GM10248 (cell line): ENCODE measurements at regions not wholly inside any gene's neighbourhood (a gene's known extent, or its start where the extent isn't known, plus 50 kb on each side); places are given as distances from the start of the nearest gene placed in this dataset.

ENCODE experiments used
- CTCF ChIA-PET: fragments of 300-600 bp; sonication (Branson Sonifier 250); formaldehyde crosslinking; extraction: SDS; loops from one replicate; lab custom pipeline; 2021; ENCODE audit warnings: antibody characterized with exemption; lab: Yijun Ruan, JAX
- POLR2A ChIA-PET: fragments of 350-650 bp; sonication (Branson Sonifier 250); formaldehyde crosslinking; extraction: SDS; loops from one replicate; lab custom pipeline; 2020; ENCODE audit warnings: antibody characterized with exemption; lab: Yijun Ruan, JAX
- DNase-seq: peaks from one replicate; pipeline ENCODE4 v3.0.0; 2012; ENCODE audit errors: extremely low spot score
- CTCF ChIP-seq: IDR thresholded peaks from 2 replicates; pipeline ENCODE4 v1.5.1; 2012; ENCODE audit warnings: mild to moderate bottlenecking, low read depth; ENCODE audit errors: extremely low read depth, missing control alignments, control extremely low read depth

DNA sequence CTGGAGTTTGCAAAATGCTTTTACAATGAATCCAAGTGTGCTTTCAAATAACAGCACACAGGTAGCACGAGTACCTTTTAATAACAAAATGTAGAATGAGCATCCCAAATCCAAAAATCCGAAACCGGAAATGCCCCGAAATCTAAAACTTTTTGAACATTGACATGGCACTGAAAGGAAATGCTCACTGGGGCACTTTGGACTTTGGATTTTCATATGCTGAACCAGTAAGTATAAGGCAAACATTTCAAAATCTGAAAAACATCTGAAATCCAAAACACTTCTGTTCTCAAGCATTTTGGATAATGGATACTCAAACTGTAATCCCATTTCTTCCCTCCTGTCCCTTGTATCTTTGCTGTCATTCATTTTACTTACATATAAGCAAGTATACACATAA, 50.1 kb downstream of the GCNT4 start:
- POLR2A ChIA-PET = no interaction called here
- no peak for DNase-seq
- CTCF ChIA-PET = no interaction called here
- TF ChIP-seq CTCF = no peak

DNA sequence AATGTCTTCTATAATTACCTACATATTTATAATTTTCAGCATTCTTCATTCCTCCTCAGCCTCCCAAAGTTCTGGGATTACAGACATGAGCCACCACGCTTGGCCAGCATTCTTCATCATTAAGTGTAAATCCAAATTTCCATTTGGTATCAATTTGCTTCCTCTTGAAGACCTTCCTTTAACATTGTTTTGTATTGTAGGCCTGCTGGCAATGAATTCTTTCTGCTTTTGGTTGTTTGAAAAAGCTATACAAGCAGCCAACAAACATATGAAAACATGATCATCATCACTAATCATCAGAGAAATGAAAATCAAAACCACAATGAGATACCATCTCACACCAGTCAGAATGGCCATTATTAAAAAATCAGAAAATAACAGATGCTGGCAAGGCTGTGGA, 56.4 kb downstream of the GCNT4 start:
- ChIA-PET POLR2A (no interaction called here), CTCF (no interaction called here)
- no peak for TF ChIP-seq CTCF
- DNase-seq = no peak

DNA sequence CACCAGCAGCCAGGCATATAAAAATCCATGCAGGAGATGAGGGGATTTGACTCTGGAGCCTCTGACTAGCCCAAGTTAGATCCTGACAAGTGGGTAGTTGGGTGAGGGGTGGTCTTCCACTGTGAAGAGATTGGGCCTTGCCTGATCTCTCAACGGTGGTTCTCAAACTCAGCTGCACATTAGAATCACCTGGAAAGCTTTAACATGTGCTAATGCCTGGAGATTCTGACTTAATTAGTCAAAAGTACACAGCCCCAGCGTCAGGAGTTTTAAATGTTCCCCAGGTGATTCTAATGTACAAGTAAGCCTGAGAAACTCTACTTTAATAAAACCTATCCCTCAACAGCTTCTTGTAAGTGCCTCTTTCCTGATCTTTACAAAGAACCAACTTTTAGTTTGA, 57.5 kb downstream of the GCNT4 start:
- no peak for TF ChIP-seq CTCF
- no peak for DNase-seq
- CTCF ChIA-PET = no interaction called here
- POLR2A ChIA-PET = no interaction called here

DNA sequence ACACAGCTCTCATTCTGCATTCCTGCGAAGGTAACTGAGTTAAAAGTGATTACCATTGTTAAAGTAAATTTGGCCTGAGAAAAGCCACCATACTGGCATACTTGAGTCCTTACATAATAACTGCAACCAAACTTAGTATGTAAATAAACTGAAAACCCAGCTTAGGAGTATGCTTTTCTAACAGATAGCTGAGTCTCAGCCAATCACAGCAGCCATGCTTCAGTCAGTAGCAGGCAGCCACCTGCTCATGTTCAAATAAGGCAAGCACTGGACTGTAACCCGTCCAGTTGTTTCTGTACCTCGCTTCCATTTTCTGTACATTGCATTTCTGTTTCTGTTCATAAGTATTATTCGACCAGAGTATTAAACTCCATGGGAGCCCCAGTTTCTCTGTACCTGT, 58.6 kb downstream of the GCNT4 start:
- TF ChIP-seq CTCF = no peak
- no peak for DNase-seq
- CTCF ChIA-PET = interaction anchor here (1.4 kb wide), 1 partner anchor 10 kb away, joined by 3 read pairs; no protein-coding TSS in a partner anchor
- POLR2A ChIA-PET = no interaction called here

DNA sequence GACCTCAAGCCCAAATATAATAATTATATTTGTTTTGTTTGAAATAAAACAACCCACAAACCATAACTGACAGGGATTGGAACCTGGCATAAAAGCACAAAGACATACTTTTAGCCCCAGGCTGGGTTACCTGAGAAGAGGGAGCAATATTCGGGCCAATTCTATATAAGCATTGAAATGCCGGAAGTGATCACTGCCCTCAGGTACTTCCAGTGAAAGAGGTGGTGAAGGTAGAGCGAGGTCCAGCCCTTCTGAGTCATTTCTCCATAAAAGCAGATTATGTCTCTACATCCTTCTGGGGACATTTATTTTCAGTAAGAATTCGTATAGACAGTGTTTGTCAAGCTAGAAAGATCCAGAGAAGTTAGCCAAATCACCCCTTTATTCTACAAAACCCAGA, 59.6 kb downstream of the GCNT4 start:
- POLR2A ChIA-PET = no interaction called here
- CTCF ChIA-PET = interaction anchor here (1.4 kb wide), 1 partner anchor 11 kb away, joined by 3 read pairs; no protein-coding TSS in a partner anchor
- DNase-seq = no peak
- TF ChIP-seq CTCF = no peak

GRCh38 chr5:74991522-74991921, 60.8 kb downstream of the GCNT4 start:
- DNase-seq = no peak
- CTCF ChIA-PET = no interaction called here
- POLR2A ChIA-PET = no interaction called here
- no peak for TF ChIP-seq CTCF

DNA sequence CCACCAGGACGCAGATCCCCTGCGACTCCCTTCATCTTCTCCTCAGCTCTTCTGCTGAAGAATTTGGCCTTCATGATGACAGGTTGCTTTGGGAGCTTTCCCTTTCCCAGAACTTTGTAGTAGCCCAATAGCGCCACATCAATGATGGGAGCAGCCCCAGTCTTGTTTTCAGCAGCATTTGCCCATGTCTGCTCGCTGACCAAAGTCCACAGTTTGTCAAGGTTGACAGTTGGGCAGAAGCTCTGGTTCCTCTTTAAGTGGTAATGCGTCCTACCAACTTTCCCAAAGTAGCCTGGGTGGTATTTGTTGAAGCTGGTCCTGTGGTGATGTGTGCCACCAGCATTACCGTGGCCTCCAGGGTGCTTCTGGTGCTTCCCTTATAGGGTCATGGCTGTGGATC, 62.2 kb downstream of the GCNT4 start:
- CTCF ChIA-PET = no interaction called here
- POLR2A ChIA-PET = no interaction called here
- no peak for TF ChIP-seq CTCF
- no peak for DNase-seq
